GM19467 (cell line): ENCODE measurements at regions not wholly inside any gene's neighbourhood (a gene's known extent, or its start where the extent isn't known, plus 50 kb on each side); places are given as distances from the start of the nearest gene placed in this dataset.

Source experiments
- ATAC-seq: cut with Tn5 transposase; IDR thresholded peaks from one replicate; pipeline ENCODE4 v1.9.1; 2021; ENCODE audit warnings: mild to moderate bottlenecking, moderate library complexity; ENCODE audit not compliant: unreplicated experiment

GRCh38 chr13:73248711-73249580 lies 190.1 kb downstream of the KLF5 start:
- ATAC-seq = no peak

DNA sequence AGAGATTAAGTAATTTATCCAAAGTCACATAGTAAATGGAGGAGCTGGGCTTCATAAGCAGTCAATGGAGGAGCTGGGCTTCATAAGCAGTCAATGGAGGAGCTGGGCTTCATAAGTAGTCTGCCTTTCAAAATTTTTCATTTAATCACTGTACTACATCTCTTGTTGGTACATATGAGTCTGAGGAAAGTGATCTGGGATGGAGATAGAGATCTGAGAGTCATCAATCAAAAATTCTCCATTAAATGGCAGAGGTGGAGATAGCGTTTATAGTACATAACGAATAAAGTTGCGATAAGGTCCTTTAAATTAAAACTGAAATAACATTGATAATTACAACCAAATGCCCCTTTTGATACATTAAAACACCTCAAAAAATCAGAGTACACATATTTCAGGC lies 189.3 kb downstream of the KLF5 start:
- no peak for ATAC-seq

GRCh38 chr13:73245246-73245645 lies 186.4 kb downstream of the KLF5 start:
- ATAC-seq = no peak

- no peak for ATAC-seq
These were observed 185.7 kb downstream of the KLF5 start for GRCh38 chr13:73244467-73244866.

- no peak for ATAC-seq
These were observed 183.8 kb downstream of the KLF5 start for GRCh38 chr13:73242515-73243015.

DNA sequence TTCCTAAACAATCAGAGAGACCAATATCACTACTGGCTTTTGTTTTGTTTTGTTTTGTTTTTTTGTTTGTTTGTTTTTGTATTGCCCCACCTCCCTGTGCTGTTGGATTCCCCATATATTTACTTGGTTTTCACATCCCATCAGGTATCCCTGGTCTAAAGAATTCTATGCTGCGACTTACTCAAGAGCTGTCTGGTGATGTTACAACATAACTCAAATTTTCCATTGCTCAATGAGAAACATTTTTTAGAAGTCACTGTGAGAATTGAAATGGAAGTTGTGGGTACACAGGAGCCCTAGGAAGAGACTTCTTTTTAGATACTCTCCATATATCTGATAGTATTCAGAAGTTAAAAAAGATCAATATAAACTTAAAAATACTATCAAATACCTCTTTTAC lies 181.4 kb downstream of the KLF5 start:
- ATAC-seq = no peak

DNA sequence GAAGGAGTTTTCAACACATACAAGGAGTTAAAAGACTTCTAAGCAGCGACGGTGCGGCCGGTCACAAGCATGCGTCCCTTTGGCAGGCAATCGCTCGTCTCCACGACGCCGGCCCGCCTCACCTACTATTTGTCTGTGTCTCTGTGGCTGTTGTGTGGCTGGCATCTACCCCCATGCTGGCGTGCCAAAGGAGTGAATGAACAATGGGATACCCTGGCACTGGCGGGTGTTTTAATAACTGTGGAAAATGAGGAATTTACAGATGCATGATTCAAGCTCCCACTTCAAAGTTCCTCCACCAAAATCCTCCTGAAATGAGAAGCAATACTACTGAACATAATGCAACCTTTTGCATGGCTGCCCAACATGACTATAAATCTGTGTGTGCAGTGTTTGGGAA lies 176.6 kb downstream of the KLF5 start:
- no peak for ATAC-seq

GRCh38 chr13:73231471-73231870 lies 172.7 kb downstream of the KLF5 start:
- no peak for ATAC-seq

DNA sequence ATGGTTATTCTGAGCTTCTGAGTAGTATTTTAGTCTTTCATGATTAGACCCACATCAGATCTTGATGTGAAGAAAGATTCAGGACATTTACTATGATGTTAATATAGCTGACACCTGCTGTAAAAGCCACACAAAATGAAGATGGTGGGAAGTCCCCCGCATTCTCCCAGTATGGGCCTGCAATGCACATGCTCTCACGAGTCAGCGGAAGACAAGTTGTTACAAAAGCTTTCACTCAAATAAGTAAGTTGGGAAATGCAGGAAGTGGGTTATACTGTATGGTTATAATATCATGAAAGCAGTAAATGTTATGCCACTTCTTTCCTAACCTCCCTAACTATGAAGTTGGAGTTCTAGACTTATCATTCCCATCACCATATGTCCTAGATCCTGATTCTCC lies 171.9 kb downstream of the KLF5 start:
- no peak for ATAC-seq

- ATAC-seq = no peak
These were observed 169.7 kb downstream of the KLF5 start for GRCh38 chr13:73228546-73228945.

GRCh38 chr13:73225990-73226389 lies 167.2 kb downstream of the KLF5 start:
- ATAC-seq = no peak

- ATAC-seq = no peak
These were observed 165.9 kb downstream of the KLF5 start for GRCh38 chr13:73224703-73225102.

- ATAC-seq = peak; percentile 76
These were observed 164.6 kb downstream of the KLF5 start for GRCh38 chr13:73223372-73223781.

DNA sequence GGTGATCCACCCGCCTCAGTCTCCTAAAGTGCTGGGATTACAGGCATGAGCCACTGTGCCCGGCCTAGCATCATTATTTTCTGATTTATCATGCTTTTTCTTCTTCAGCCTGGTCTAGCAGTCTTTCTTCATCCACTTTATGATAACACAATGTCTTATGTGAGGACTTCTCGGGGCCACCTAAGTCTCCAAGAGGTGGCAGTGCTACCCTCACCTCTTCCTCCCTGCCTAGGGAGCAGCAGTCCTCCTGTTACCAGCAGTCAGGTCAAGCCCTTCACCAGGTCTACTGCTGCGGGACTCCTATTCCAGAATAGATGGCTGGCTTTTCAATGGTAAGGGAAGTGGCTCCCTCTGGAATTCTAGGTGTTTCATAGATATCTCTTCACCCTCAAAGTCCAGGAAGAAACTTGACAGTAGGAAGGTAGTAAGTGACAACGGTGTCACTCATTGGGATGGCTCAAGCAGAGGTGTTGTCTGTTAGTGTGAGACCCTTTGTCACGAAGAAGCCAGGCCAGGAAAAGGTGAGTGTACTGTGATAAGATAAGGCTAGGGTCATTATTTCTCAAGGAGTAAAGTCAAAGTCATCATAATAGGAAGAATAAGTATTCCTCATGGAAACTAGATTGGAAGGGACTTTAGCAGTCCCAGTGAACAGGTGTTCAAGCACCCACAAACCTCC lies 164.0 kb downstream of the KLF5 start:
- ATAC-seq = no peak

DNA sequence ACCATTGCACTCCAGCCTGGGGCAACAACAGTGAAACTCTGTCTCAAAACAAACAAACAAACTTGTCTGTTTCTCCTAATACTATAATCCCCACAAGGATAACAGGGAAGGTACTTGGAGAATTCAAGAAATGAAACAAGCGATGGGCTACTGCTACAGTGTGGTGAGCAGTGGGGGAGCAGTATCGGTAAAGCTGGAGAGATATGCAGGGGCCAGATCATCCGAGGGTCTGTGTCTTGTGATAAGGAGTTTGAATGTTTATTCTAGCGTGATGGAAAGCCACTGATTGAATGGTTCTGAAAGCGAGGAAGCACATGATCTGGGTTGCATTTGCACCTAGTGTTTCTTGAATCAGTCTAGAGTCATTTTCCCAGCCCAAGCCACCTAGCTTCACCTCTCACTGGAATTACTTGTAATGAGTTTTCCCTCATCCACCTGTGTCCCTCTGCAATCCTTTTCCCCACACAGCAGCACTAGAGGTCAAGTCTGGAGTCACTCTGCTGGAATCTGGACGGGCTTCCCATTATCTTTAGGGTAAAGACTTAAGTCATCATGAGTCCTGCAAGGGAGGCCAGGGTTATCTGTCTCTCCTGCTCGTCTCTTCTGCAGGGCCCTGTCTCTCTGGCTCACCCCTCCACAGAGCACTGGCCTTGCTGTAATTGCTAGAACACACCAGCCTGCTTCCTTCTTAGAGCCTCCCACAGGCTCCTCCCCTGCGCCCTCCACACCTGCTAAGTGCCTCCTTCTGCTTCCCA lies 162.3 kb downstream of the KLF5 start:
- no peak for ATAC-seq

- ATAC-seq = no peak
These were observed 159.4 kb downstream of the KLF5 start for GRCh38 chr13:73218181-73218580.

DNA sequence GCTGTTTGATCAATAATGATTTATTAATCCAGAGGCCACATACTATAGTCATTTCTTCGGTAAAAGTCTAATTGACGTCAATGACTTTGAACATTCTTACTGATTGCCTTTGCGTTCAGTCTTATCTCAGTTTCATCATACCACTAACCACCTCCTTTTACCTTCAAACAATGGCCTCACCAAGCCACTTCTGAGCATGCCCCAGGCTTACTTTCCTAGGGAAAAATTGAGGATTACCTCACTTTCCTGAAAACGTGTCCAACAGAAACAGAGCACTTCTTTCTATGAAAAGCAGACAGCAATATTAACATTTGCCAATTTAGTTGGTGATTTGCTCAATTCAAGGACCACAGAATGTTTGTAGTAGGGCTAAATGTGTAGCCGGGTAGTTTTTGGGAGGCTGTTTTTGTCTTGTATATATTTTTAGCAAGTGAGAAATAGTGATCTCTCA lies 157.6 kb downstream of the KLF5 start:
- ATAC-seq = no peak

- no peak for ATAC-seq
These were observed 157.0 kb downstream of the KLF5 start for GRCh38 chr13:73215823-73216222.

GRCh38 chr13:73212482-73212881 lies 153.7 kb downstream of the KLF5 start:
- no peak for ATAC-seq

- ATAC-seq = no peak
These were observed 151.5 kb downstream of the KLF5 start for GRCh38 chr13:73210218-73210883.

DNA sequence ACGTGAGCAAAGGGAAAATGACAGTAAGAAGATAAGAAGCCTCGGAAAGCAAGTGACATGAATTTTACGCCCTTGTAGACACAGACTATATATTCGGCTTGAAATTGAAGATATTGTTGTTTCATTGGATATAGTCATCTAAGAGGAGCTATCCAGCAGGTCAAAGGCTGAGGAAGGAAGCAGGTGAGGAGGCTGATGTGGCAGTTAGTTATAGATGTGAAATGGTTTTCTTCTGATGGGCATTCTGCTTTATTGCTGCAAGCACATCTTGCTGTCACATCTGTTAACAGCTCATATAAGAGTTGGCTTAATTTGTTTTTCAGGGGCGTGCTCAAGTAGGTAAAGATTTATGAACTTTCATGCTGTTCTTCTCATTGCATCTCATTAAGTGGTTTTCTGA lies 146.1 kb downstream of the KLF5 start:
- no peak for ATAC-seq
